ENCODE measurements at regions not wholly inside any gene's neighbourhood (a gene's known extent, or its start where the extent isn't known, plus 50 kb on each side); places are given as distances from the start of the nearest gene placed in this dataset.

DNA sequence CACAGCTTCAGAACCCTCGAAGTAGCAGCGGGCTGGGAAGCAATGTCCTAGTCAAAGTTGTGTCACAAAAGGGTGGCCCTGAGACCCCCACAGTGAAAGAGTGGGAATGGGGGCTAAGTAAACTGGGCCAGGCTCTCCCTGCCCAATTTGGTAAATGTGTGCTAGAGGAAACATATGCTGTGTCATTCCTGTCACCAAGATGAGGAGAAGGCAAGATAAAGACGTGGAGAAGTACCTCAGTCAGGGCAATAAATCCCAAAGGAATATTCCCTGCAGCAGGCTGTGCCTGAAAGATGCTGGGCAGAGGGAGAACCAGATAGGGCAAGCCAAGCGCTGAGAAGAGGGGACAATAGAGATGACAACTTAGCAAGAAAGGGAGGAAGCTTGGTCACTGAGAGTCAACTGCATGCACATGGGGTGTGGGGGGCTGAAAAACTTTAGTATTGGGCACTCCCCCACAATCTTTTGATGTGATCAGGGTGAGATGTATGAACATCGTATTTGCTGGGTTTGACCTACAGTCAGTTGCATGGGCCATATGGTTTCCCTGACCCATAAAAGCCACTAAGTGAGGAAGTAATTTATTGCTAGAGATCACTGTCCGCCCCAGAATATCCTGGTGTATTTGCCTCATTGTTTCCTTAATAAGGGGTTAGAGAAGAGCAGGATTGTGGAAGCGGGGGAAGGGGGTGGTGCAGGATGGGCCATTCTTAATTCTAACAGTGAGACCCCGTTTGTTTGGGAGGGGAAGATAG lies 49.9 kb upstream of the CXCR4 start:
- no peak for DNase-seq

Data from activated gamma-delta T cell treated with Interleukin-2 at 50 U/mL for 16 hours (primary cell).